ENCODE measurements at regions not wholly inside any gene's neighbourhood (a gene's known extent, or its start where the extent isn't known, plus 50 kb on each side); places are given as distances from the start of the nearest gene placed in this dataset.
A peak's percentile ranks its signal among the peaks of the same experiment; 100 is the strongest.

- Histone ChIP-seq H3K9me2 (replicated peaks; ENCODE audit: insufficient read depth) (no peaks in the 10 kb centered on the region), H3K4me3 (no peak overlapping the region), H4K20me1 (ENCODE audit: insufficient read depth, poor library complexity, severe bottlenecking) (no peaks in the 10 kb centered on the region), H3K36me3 (replicated peaks; ENCODE audit: insufficient read depth, low read depth) (no peaks in the 10 kb centered on the region), H3K27ac (no peak overlapping the region), H3K4me1 (ENCODE audit: insufficient read depth) (no peaks in the 10 kb centered on the region), H2AFZ (no peak overlapping the region), H3K9me3 (ENCODE audit: low read depth) (no peaks in the 10 kb centered on the region), H3K4me2 (no peak overlapping the region), H3K79me2 (no peaks in the 10 kb centered on the region), H3K27me3 (no peaks in the 10 kb centered on the region)
- WGBS (ENCODE audit: low lambda C conversion rate, missing lambda C conversion rate) = 67% methylated on average over 14 of the region's 15 CpGs
- TF ChIP-seq CTCF (IDR thresholded peaks at IDR 0.05; ENCODE audit: poor library complexity) (peak; percentile 8), EZH2 (IDR thresholded peaks at IDR 0.05; ENCODE audit: borderline replicate concordance) (no peak)
- no peak for DNase-seq (ENCODE audit: low spot score)
These were observed 71.1 kb upstream of the TMEM97 start for GRCh38 chr17:28247671-28248555.

GRCh38 chr17:28249706-28250105, 69.3 kb upstream of the TMEM97 start:
- WGBS (ENCODE audit: low lambda C conversion rate, missing lambda C conversion rate) = 95% methylated on average over 5 of the region's 5 CpGs
- H3K27ac ChIP-seq = no peak overlapping the region
- TF ChIP-seq EZH2 (IDR thresholded peaks at IDR 0.05; ENCODE audit: borderline replicate concordance) = no peak
- no peak for TF ChIP-seq CTCF (IDR thresholded peaks at IDR 0.05; ENCODE audit: poor library complexity)
- TF ChIP-seq EZH2phosphoT487 (IDR thresholded peaks at IDR 0.05; ENCODE audit: low read depth, severe bottlenecking, unreplicated experiment) = no peak
- H2AFZ ChIP-seq = no peak overlapping the region
- H3K79me2 ChIP-seq = no peaks in the 10 kb centered on the region
- H4K20me1 ChIP-seq (ENCODE audit: insufficient read depth, poor library complexity, severe bottlenecking) = no peaks in the 10 kb centered on the region
- H3K4me1 ChIP-seq (ENCODE audit: insufficient read depth) = no peaks in the 10 kb centered on the region
- no peaks in the 10 kb centered on the region for H3K9me2 ChIP-seq (replicated peaks; ENCODE audit: insufficient read depth)
- no peaks in the 10 kb centered on the region for H3K27me3 ChIP-seq
- H3K9me3 ChIP-seq (ENCODE audit: low read depth) = no peaks in the 10 kb centered on the region
- H3K4me3 ChIP-seq = no peak overlapping the region
- H3K36me3 ChIP-seq (replicated peaks; ENCODE audit: insufficient read depth, low read depth) = no peaks in the 10 kb centered on the region
- H3K4me2 ChIP-seq = no peak overlapping the region
- no peak for DNase-seq (ENCODE audit: low spot score)

GRCh38 chr17:28252436-28252835, 66.6 kb upstream of the TMEM97 start:
- H3K9me2 ChIP-seq (replicated peaks; ENCODE audit: insufficient read depth) = no peaks in the 10 kb centered on the region
- H2AFZ ChIP-seq = no peak overlapping the region
- no peaks in the 10 kb centered on the region for H3K36me3 ChIP-seq (replicated peaks; ENCODE audit: insufficient read depth, low read depth)
- TF ChIP-seq EZH2 (IDR thresholded peaks at IDR 0.05; ENCODE audit: borderline replicate concordance) (no peak), EZH2phosphoT487 (IDR thresholded peaks at IDR 0.05; ENCODE audit: low read depth, severe bottlenecking, unreplicated experiment) (no peak), CTCF (IDR thresholded peaks at IDR 0.05; ENCODE audit: poor library complexity) (no peak)
- WGBS (ENCODE audit: low lambda C conversion rate, missing lambda C conversion rate) = 84% methylated on average over 7 of the region's 7 CpGs
- no peaks in the 10 kb centered on the region for H4K20me1 ChIP-seq (ENCODE audit: insufficient read depth, poor library complexity, severe bottlenecking)
- no peaks in the 10 kb centered on the region for H3K27me3 ChIP-seq
- H3K9me3 ChIP-seq (ENCODE audit: low read depth) = no peaks in the 10 kb centered on the region
- H3K4me1 ChIP-seq (ENCODE audit: insufficient read depth) = no peaks in the 10 kb centered on the region
- no peak overlapping the region for H3K4me3 ChIP-seq
- no peak overlapping the region for H3K27ac ChIP-seq
- no peaks in the 10 kb centered on the region for H3K79me2 ChIP-seq
- no peak for DNase-seq (ENCODE audit: low spot score)
- H3K4me2 ChIP-seq = no peak overlapping the region

Measured in hepatocyte (in vitro differentiated cells).